DND-41 (cell line): ENCODE measurements at regions not wholly inside any gene's neighbourhood (a gene's known extent, or its start where the extent isn't known, plus 50 kb on each side); places are given as distances from the start of the nearest gene placed in this dataset.

Source experiments
- ATAC-seq: fragments of 200-7000 bp; cut with Tn5 transposase; 3 replicates; pipeline ENCODE4 v1.9.1; 2021; ENCODE audit warnings: low read depth; ENCODE audit not compliant: insufficient read depth
- DNase-seq: peaks from one replicate; pipeline ENCODE4 v3.0.0-alpha.2; 2020
- H2AFZ ChIP-seq: 2 replicates; pipeline ENCODE4 v1.6.0; 2012; ENCODE audit warnings: low read depth, low read length
- H3K27ac ChIP-seq: 2 replicates; pipeline ENCODE4 v1.5.1; 2012; ENCODE audit warnings: low read length, inconsistent platforms
- H3K27me3 ChIP-seq: fragments of 200-600 bp; sonication (generic); 2 replicates; pipeline ENCODE4 v1.6.0; 2012; ENCODE audit warnings: low read length, mild to moderate bottlenecking, inconsistent platforms; ENCODE audit not compliant: insufficient read depth, poor library complexity
- H3K36me3 ChIP-seq: 2 replicates; pipeline ENCODE4 v1.5.1; 2012; ENCODE audit warnings: low read length, inconsistent platforms; ENCODE audit not compliant: insufficient read depth
- H3K4me1 ChIP-seq: 2 replicates; pipeline ENCODE4 v1.5.1; 2012; ENCODE audit warnings: mild to moderate bottlenecking, low read length; ENCODE audit not compliant: insufficient read depth
- H3K4me2 ChIP-seq: 2 replicates; pipeline ENCODE4 v1.6.0; 2012; ENCODE audit warnings: mild to moderate bottlenecking, moderate library complexity, low read length, inconsistent platforms; ENCODE audit not compliant: insufficient read depth
- H3K4me3 ChIP-seq, 2 experiments: fragments of 200-600 bp in 1 of 2; shearing (Covaris generic) in 1 of 2; 2 replicates each; pipeline ENCODE4 v1.5.1; 2012 to 2016; ENCODE audit warnings: inconsistent platforms in 2 of 2, low read length in 2 of 2, mild to moderate bottlenecking in 2 of 2, low read depth in 1 of 2, moderate library complexity in 1 of 2
- H3K79me2 ChIP-seq: 2 replicates; pipeline ENCODE4 v1.6.0; 2012; ENCODE audit warnings: low read length, inconsistent platforms; ENCODE audit not compliant: insufficient read depth
- H3K9ac ChIP-seq: 2 replicates; pipeline ENCODE4 v1.6.0; 2012; ENCODE audit warnings: low read depth, mild to moderate bottlenecking, inconsistent platforms, low read length, moderate library complexity
- H3K9me3 ChIP-seq: 2 replicates; pipeline ENCODE4 v1.5.1; 2012; ENCODE audit warnings: low read length, moderate library complexity, mild to moderate bottlenecking, inconsistent platforms; ENCODE audit not compliant: insufficient read depth, severe bottlenecking
- H4K20me1 ChIP-seq: 2 replicates; pipeline ENCODE4 v1.6.0; 2012; ENCODE audit warnings: low read length; ENCODE audit not compliant: insufficient read depth
- CTCF ChIP-seq: IDR thresholded peaks from 2 replicates; pipeline ENCODE4 v1.5.1; 2012; ENCODE audit warnings: borderline replicate concordance, low read length, moderate library complexity, mild to moderate bottlenecking; ENCODE audit not compliant: poor library complexity, severe bottlenecking; ENCODE audit errors: extremely low read depth
- EZH2 ChIP-seq: IDR thresholded peaks from 3 replicates; pipeline ENCODE4 v1.6.1; 2012; ENCODE audit warnings: borderline replicate concordance, low read depth, mild to moderate bottlenecking, moderate library complexity, low read length, inconsistent platforms; ENCODE audit not compliant: severe bottlenecking

- H3K9me3 ChIP-seq, result no peaks in the 10 kb centered on the region
- H3K9ac ChIP-seq, result no peak overlapping the region
- peak; percentile 74 for ATAC-seq
- H3K4me1 ChIP-seq, result peaks cover 28% of the 10 kb centered on the region
- no peaks in the 10 kb centered on the region for H4K20me1 ChIP-seq
- no peaks in the 10 kb centered on the region for H3K27me3 ChIP-seq
- no peaks in the 10 kb centered on the region for H3K79me2 ChIP-seq
- no peak overlapping the region for H2AFZ ChIP-seq
- peak; percentile 21 for DNase-seq
- no peak overlapping the region for H3K27ac ChIP-seq
- TF ChIP-seq EZH2 (no peak), CTCF (no peak)
- no peaks in the 10 kb centered on the region for H3K36me3 ChIP-seq
- no peak overlapping the region for H3K4me3 ChIP-seq
- no peak overlapping the region for H3K4me2 ChIP-seq
Measured at GRCh38 chr18:11324956-11325882, 175.8 kb upstream of the PIEZO2 start.

GRCh38 chr18:11324510-11324909 is 175.1 kb upstream of the PIEZO2 start:
- H3K4me3 ChIP-seq, result no peak overlapping the region
- TF ChIP-seq CTCF, result no peak
- no peak for TF ChIP-seq EZH2
- no peak overlapping the region for H3K4me2 ChIP-seq
- H3K9me3 ChIP-seq, result no peaks in the 10 kb centered on the region
- H3K27me3 ChIP-seq, result no peaks in the 10 kb centered on the region
- H4K20me1 ChIP-seq, result no peaks in the 10 kb centered on the region
- no peak overlapping the region for H3K27ac ChIP-seq
- ATAC-seq, result no peak
- peaks cover 29% of the 10 kb centered on the region for H3K4me1 ChIP-seq
- no peaks in the 10 kb centered on the region for H3K79me2 ChIP-seq
- H2AFZ ChIP-seq, result no peak overlapping the region
- no peak overlapping the region for H3K9ac ChIP-seq
- DNase-seq, result no peak
- H3K36me3 ChIP-seq, result no peaks in the 10 kb centered on the region

GRCh38 chr18:11323359-11323819 is 174.0 kb upstream of the PIEZO2 start:
- Histone ChIP-seq H2AFZ (no peak overlapping the region), H3K27ac (no peak overlapping the region), H3K4me2 (no peak overlapping the region), H3K36me3 (no peaks in the 10 kb centered on the region), H3K4me3 (no peak overlapping the region), H3K4me1 (peaks cover 29% of the 10 kb centered on the region), H3K9ac (no peak overlapping the region), H4K20me1 (no peaks in the 10 kb centered on the region), H3K27me3 (no peaks in the 10 kb centered on the region), H3K9me3 (no peaks in the 10 kb centered on the region), H3K79me2 (no peaks in the 10 kb centered on the region)
- no peak for DNase-seq
- no peak for ATAC-seq
- no peak for TF ChIP-seq CTCF
- no peak for TF ChIP-seq EZH2
